Activated CD4-positive, alpha-beta memory T cell treated with anti-CD3 and anti-CD28 coated beads, Interleukin-2, amount 10 ng/mL, durations not matched to agents 7 days and 5 days (primary cell): ENCODE measurements at regions not wholly inside any gene's neighbourhood (a gene's known extent, or its start where the extent isn't known, plus 50 kb on each side); places are given as distances from the start of the nearest gene placed in this dataset.

Experiments used
- CTCF ChIA-PET: fragments of 350-600 bp; sonication (Branson Sonifier 250); formaldehyde crosslinking; loops from one replicate; lab custom pipeline; 2021; ENCODE audit warnings: antibody characterized with exemption, inconsistent platforms; lab: Charles Lee
- POLR2A ChIA-PET: fragments of 350-600 bp; sonication (Branson Sonifier 250); formaldehyde crosslinking; loops from one replicate; lab custom pipeline; 2021; ENCODE audit warnings: antibody characterized with exemption; lab: Charles Lee
- DNase-seq: peaks from one replicate; pipeline ENCODE4 v3.0.0-alpha.2; 2020
- H3K27ac Mint-ChIP-seq: one replicate; pipeline ENCODE4 v1.8.0; 2021; ENCODE audit warnings: mild to moderate bottlenecking, mixed read lengths
- H3K27me3 Mint-ChIP-seq: one replicate; pipeline ENCODE4 v1.8.0; 2021; ENCODE audit warnings: mixed read lengths
- H3K36me3 Mint-ChIP-seq: one replicate; pipeline ENCODE4 v1.8.0; 2021; ENCODE audit warnings: low read depth, mixed read lengths
- H3K4me1 Mint-ChIP-seq: one replicate; pipeline ENCODE4 v1.8.0; 2021; ENCODE audit warnings: mixed read lengths
- H3K4me3 Mint-ChIP-seq: one replicate; pipeline ENCODE4 v1.8.0; 2021; ENCODE audit warnings: mild to moderate bottlenecking, mixed read lengths
- H3K9me3 Mint-ChIP-seq: one replicate; pipeline ENCODE4 v1.8.0; 2021; ENCODE audit warnings: mixed read lengths

DNA sequence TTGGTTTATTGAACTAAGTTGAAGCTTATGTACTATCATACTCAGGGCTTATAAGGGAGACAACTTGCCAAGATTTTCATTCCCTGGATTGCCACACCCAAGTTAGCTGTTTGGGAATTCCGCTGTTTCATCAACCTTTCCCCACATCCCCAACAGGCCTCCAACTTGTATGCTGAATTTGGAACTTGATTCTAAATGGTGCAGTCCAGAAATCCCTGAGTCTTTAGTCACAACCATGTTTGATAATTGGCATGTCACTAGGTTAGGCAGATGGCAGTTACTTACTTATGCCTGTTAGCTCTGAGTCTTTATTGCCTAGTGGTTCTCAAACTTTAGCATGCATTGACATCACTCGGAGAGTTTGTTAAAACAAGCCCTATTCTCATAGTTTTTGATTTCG, 135.4 kb upstream of the PRPS1L1 start:
- ChIA-PET POLR2A (no interaction called here), CTCF (no interaction called here)
- Mint-ChIP-seq H3K36me3 (no peaks in the 10 kb centered on the region), H3K4me1 (no peaks in the 10 kb centered on the region), H3K4me3 (no peak overlapping the region), H3K9me3 (no peaks in the 10 kb centered on the region), H3K27ac (no peak overlapping the region), H3K27me3 (peaks cover 2% of the 10 kb centered on the region)
- DNase-seq: no peak

- no peaks in the 10 kb centered on the region for H3K36me3 Mint-ChIP-seq
- CTCF ChIA-PET: no interaction called here
- no peak overlapping the region for H3K27ac Mint-ChIP-seq
- H3K9me3 Mint-ChIP-seq: peaks cover 2% of the 10 kb centered on the region
- DNase-seq: no peak
- no peaks in the 10 kb centered on the region for H3K4me1 Mint-ChIP-seq
- POLR2A ChIA-PET: no interaction called here
- peaks cover 4% of the 10 kb centered on the region for H3K27me3 Mint-ChIP-seq
- no peak overlapping the region for H3K4me3 Mint-ChIP-seq
Measured at GRCh38 chr7:18165166-18165565, 137.5 kb upstream of the PRPS1L1 start.

GRCh38 chr7:18166002-18166401, 138.4 kb upstream of the PRPS1L1 start:
- CTCF ChIA-PET: no interaction called here
- Mint-ChIP-seq H3K27ac (no peak overlapping the region), H3K4me1 (no peaks in the 10 kb centered on the region), H3K9me3 (peaks cover 2% of the 10 kb centered on the region), H3K4me3 (no peak overlapping the region), H3K36me3 (no peaks in the 10 kb centered on the region), H3K27me3 (peaks cover 4% of the 10 kb centered on the region)
- POLR2A ChIA-PET: no interaction called here
- no peak for DNase-seq

DNA sequence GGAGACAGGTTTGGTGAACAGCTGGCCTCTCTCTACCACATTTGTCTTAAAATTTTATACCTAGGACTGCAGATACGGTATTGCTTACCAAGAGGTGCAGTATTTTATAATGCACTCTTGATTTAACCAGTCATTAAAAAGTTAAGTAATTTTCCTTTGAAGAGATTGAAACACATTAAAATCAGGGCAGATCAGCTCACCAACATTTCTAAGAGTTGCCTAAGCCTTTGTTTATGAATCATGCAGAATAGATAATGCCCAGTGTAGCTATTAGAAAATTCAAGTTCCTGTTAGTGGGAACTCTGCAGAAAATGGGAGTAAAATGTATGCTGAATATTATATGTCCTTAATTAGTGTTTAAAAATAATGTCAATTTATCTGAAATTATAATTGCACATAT, 140.2 kb upstream of the PRPS1L1 start:
- Mint-ChIP-seq H3K27me3 (peaks cover 4% of the 10 kb centered on the region), H3K27ac (no peak overlapping the region), H3K9me3 (peaks cover 2% of the 10 kb centered on the region), H3K4me3 (no peak overlapping the region), H3K4me1 (no peaks in the 10 kb centered on the region), H3K36me3 (no peaks in the 10 kb centered on the region)
- CTCF ChIA-PET: interaction anchor here (0.6 kb wide), 1 partner anchor 1245 kb away, joined by 3 read pairs; no protein-coding TSS in a partner anchor
- POLR2A ChIA-PET: no interaction called here
- DNase-seq: no peak

- H3K27ac Mint-ChIP-seq: no peak overlapping the region
- no peak overlapping the region for H3K4me3 Mint-ChIP-seq
- H3K4me1 Mint-ChIP-seq: peaks cover 10% of the 10 kb centered on the region
- CTCF ChIA-PET: no interaction called here
- H3K36me3 Mint-ChIP-seq: no peaks in the 10 kb centered on the region
- peaks cover 4% of the 10 kb centered on the region for H3K27me3 Mint-ChIP-seq
- POLR2A ChIA-PET: no interaction called here
- H3K9me3 Mint-ChIP-seq: peaks cover 3% of the 10 kb centered on the region
- no peak for DNase-seq
Measured at GRCh38 chr7:18174996-18175395, 147.3 kb upstream of the PRPS1L1 start.

GRCh38 chr7:18175801-18176450, 148.3 kb upstream of the PRPS1L1 start:
- Mint-ChIP-seq H3K4me1 (peaks cover 10% of the 10 kb centered on the region), H3K27me3 (peaks cover 6% of the 10 kb centered on the region), H3K27ac (no peak overlapping the region), H3K36me3 (no peaks in the 10 kb centered on the region), H3K4me3 (no peak overlapping the region), H3K9me3 (peaks cover 3% of the 10 kb centered on the region)
- DNase-seq: no peak
- ChIA-PET POLR2A (no interaction called here), CTCF (no interaction called here)

DNA sequence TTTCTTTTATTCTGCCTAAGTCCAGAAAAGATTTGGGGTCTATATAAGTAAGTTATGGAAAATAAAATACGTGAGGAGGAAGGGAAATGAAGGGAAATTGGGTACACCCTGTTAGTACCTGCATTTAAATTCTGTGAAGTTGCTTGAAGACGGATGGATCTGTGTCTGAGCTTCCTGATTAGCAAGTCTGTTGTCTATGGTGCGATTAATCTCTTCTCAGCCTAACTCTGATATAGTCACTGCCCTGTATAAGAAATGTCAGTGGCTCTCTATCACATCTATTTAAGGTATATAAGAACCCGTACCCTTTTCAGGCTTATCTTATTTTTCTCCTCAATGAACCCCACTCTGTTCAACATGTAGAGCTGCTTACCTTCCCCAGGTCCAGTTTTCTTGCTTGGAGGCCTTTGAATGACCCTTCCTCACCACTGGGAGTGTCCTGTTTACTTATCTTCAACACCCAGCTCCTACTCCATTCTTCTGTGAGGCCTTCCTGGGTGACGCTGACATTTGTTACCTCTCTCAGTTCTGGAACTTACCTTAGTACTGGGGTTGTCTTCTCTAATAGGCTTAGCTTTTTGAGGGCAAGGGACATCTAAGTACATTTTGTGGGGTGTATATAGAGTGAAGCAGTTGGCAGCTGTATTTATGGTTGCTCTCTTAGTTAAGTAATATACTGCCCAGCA, 149.6 kb upstream of the PRPS1L1 start:
- CTCF ChIA-PET: no interaction called here
- peaks cover 10% of the 10 kb centered on the region for H3K4me1 Mint-ChIP-seq
- DNase-seq: no peak

GRCh38 chr7:18177815-18178660, 150.4 kb upstream of the PRPS1L1 start:
- peaks cover 3% of the 10 kb centered on the region for H3K9me3 Mint-ChIP-seq
- no peak overlapping the region for H3K27ac Mint-ChIP-seq
- no peaks in the 10 kb centered on the region for H3K36me3 Mint-ChIP-seq
- POLR2A ChIA-PET: no interaction called here
- H3K4me3 Mint-ChIP-seq: no peak overlapping the region
- no peak for DNase-seq
- H3K4me1 Mint-ChIP-seq: peaks cover 10% of the 10 kb centered on the region
- CTCF ChIA-PET: no interaction called here
- H3K27me3 Mint-ChIP-seq: peaks cover 12% of the 10 kb centered on the region

More for the DNA sequence above, 149.6 kb upstream of the PRPS1L1 start:
- Mint-ChIP-seq H3K36me3 (no peaks in the 10 kb centered on the region), H3K9me3 (peaks cover 3% of the 10 kb centered on the region), H3K27me3 (peaks cover 10% of the 10 kb centered on the region), H3K27ac (no peak overlapping the region), H3K4me3 (no peak overlapping the region)
- POLR2A ChIA-PET: no interaction called here

DNA sequence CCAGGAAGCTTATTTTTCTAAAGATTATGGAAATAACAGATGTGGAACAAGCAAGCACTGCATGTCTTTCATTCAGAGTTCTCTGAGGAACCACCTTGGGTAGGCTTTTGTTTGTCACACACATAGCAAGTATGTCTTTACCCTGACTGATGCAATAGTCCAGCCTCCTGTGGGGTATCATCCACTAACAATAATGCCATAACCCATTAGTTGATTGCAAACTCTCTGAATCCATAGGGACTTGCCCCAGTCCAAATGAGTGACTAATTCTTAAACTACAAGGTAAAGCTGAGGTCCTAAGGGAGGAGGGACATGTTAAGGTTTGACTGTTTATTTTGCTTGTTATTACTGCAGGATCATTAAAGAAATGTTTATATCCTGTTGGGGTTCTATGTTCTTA, 151.4 kb upstream of the PRPS1L1 start:
- peaks cover 15% of the 10 kb centered on the region for H3K27me3 Mint-ChIP-seq
- H3K27ac Mint-ChIP-seq: no peak overlapping the region
- H3K4me1 Mint-ChIP-seq: peaks cover 10% of the 10 kb centered on the region
- H3K9me3 Mint-ChIP-seq: peaks cover 3% of the 10 kb centered on the region
- ChIA-PET POLR2A (no interaction called here), CTCF (interaction anchor here (1.0 kb wide), 1 partner anchor 140 kb away, joined by 3 read pairs; no protein-coding TSS in a partner anchor)
- H3K4me3 Mint-ChIP-seq: no peak overlapping the region
- no peaks in the 10 kb centered on the region for H3K36me3 Mint-ChIP-seq
- no peak for DNase-seq

DNA sequence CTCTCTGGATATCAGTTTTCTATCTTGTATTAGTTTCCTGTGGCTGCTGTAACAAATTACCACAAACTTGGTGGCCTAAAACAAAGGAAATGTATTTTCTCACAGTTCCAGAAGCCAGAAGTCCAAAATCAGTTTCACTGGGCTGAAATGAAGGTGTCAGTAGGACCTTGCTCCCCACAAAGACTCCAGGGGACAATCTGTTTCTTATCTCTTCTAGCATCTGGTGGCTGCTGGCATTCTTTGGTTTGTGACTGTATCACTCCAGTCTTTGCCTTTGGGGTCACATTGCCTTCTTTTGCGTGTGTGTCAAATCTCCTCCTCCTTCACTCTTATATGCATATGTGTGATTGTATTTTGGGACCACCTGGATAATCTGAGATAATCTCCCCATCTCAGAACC, 153.0 kb upstream of the PRPS1L1 start:
- H3K27ac Mint-ChIP-seq: no peak overlapping the region
- H3K9me3 Mint-ChIP-seq: no peaks in the 10 kb centered on the region
- ChIA-PET POLR2A (no interaction called here), CTCF (no interaction called here)
- H3K27me3 Mint-ChIP-seq: peaks cover 15% of the 10 kb centered on the region
- no peak for DNase-seq
- H3K4me1 Mint-ChIP-seq: peaks cover 10% of the 10 kb centered on the region
- no peaks in the 10 kb centered on the region for H3K36me3 Mint-ChIP-seq
- H3K4me3 Mint-ChIP-seq: no peak overlapping the region

- no peaks in the 10 kb centered on the region for H3K36me3 Mint-ChIP-seq
- POLR2A ChIA-PET: no interaction called here
- no peaks in the 10 kb centered on the region for H3K9me3 Mint-ChIP-seq
- DNase-seq: no peak
- H3K4me3 Mint-ChIP-seq: no peak overlapping the region
- CTCF ChIA-PET: no interaction called here
- no peak overlapping the region for H3K27ac Mint-ChIP-seq
- H3K4me1 Mint-ChIP-seq: no peaks in the 10 kb centered on the region
- peaks cover 3% of the 10 kb centered on the region for H3K27me3 Mint-ChIP-seq
Measured at GRCh38 chr7:18189500-18190126, 162.0 kb upstream of the PRPS1L1 start.

- Mint-ChIP-seq H3K4me3 (no peak overlapping the region), H3K36me3 (no peaks in the 10 kb centered on the region), H3K9me3 (no peaks in the 10 kb centered on the region), H3K27me3 (peaks cover 3% of the 10 kb centered on the region), H3K4me1 (no peaks in the 10 kb centered on the region), H3K27ac (no peak overlapping the region)
- no peak for DNase-seq
- ChIA-PET CTCF (no interaction called here), POLR2A (no interaction called here)
Measured at GRCh38 chr7:18191341-18191740, 163.7 kb upstream of the PRPS1L1 start.
